ENCODE measurements at regions not wholly inside any gene's neighbourhood (a gene's known extent, or its start where the extent isn't known, plus 50 kb on each side); places are given as distances from the start of the nearest gene placed in this dataset.
A peak's percentile ranks its signal among the peaks of the same experiment; 100 is the strongest.

DNA sequence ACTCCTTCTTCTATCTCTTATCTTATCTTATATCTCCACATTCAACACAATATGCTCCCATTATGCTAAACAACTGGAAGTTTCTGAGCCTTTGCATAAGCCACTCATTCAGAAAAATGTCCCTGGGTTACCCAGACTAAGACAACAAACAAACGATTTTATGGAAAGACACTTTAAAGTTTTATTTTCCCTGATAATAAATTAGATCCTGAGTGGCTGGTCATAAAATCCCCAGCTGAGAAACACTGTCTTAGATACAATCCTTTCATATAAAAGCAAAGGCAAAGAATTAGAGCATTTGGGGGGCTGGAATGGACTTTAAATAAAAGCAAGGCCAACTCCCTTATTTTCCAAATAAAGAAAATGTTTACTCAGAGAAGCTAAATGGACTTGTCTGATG, 322.3 kb downstream of the GBE1 start:
- no peak for DNase-seq

GRCh38 chr3:81437683-81438082, 323.8 kb downstream of the GBE1 start:
- no peak for DNase-seq

- no peak for DNase-seq
Measured at GRCh38 chr3:81436182-81436581, 325.3 kb downstream of the GBE1 start.

GRCh38 chr3:81435050-81435449, 326.4 kb downstream of the GBE1 start:
- DNase-seq: no peak

- no peak for DNase-seq
Measured at GRCh38 chr3:81434161-81434560, 327.3 kb downstream of the GBE1 start.

GRCh38 chr3:81433675-81434074, 327.8 kb downstream of the GBE1 start:
- DNase-seq: no peak

- DNase-seq: no peak
Measured at GRCh38 chr3:81432456-81432855, 329.0 kb downstream of the GBE1 start.

- DNase-seq: no peak
Measured at GRCh38 chr3:81426826-81427577, 334.4 kb downstream of the GBE1 start.

DNA sequence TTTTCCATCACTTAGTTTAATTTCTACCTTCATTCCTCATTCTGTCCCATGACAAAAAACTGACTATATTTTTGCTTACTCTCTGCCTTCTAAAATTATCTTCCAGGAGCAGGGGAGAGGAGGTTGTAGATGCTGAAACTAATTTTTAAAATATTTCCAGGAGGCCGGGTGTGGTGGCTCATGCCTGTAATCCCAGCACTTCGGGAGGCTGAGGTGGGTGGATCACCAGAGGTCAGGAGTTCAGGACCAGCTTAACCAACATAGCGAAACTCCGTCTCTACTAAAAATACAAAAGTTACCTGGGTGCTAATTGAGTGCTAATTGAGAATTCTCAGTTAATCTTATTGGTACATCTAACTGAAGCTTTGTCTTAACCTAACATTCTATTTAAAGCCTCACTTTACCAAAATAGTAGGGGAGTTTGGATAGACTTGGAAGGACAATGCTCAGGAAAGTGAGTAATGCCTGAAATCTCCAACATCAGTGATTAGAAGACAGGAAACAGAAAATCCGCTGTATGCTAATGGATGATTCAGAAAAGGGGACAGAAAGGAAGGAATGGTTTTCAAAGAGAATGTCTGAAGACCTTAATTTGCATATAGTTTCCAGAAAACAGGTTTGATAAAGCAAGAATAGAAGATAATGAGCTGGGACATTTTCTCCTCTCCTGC, 336.1 kb downstream of the GBE1 start:
- no peak for DNase-seq

GRCh38 chr3:81419228-81419627, 342.2 kb downstream of the GBE1 start:
- DNase-seq: peak; percentile 50 to 73

- DNase-seq: no peak
Measured at GRCh38 chr3:81416812-81417211, 344.6 kb downstream of the GBE1 start.

GRCh38 chr3:81406318-81406717, 355.1 kb downstream of the GBE1 start:
- DNase-seq: no peak

- no peak for DNase-seq
Measured at GRCh38 chr3:81395739-81396513, 365.5 kb downstream of the GBE1 start.

DNA sequence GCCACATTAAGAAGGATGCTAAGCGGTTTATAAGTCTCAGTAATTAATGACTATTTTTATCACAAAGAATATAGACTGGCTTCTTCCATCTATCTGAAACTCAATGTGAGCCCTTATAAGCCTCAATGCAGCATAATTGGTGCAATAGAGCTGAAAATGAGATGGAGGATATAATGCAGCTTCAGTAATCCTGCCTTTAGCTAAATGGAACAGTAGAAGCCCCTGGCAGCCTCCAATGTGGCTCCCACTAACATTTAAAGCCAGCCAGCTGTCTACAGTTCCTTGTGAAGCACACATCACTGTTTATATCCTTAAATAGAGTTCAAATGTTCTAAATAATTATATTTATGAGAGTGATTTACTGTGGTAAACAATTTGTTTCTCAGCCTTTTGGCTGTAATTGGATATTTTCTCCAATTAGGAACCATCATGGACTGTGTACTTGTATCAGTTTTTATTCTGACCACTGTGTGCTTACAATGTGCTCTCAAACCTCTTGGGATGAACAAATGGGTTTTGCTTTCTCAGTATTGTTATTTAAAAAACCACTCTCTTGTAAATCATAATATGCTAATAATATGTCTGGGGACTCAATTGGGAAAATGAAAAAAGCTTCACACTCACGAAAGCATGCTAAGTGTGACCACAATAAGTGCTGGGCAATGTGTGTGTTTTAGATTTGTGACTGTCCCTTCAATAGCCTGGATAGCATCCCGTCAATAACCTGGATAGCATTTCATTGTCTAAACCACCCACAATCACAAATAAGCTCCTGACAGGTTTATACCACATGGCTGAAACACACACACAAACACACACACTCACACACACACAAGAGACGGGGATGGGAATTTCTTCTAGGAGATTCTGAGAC, 366.6 kb downstream of the GBE1 start:
- DNase-seq: no peak

GRCh38 chr3:81393251-81393650, 368.2 kb downstream of the GBE1 start:
- no peak for DNase-seq

DNA sequence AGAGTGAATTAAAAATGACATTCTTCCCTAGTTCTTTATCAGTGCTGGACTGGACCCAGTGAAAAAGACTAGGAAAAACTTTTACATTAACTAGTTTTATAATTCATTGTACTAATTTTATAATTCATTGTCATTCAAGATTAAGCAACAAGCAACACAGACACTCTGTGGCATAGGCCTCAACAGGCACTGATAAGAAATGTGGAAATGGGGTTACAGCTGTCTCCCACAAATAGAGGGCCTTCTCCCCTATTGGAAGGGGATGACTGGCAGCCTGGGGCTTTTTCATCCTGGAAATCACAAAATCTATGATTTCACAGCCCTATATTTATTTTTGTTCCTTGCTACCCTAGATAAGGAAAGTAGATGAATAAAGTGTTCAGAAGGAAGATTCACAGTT, 370.6 kb downstream of the GBE1 start:
- no peak for DNase-seq

- no peak for DNase-seq
Measured at GRCh38 chr3:81388191-81388590, 373.3 kb downstream of the GBE1 start.

- DNase-seq: no peak
Measured at GRCh38 chr3:81382470-81382869, 379.0 kb downstream of the GBE1 start.

DNA sequence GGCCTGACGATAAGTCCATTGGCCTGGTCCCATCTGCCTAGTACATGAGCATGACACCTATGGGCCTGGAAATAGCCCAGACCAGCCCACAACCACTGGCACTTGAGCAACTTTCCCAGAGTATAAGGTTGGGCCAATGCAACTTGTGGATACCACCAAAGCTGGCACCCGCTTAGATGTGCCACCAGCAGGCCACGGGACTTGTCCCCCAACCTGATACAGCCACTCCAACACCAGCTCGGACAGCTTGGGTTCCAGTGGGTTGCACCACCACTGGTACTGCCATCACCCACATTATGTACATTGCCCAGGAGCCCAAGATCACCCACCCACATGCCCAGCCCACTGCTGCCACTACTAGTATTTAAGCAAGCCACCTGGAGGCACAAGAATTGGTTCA, 381.2 kb downstream of the GBE1 start:
- DNase-seq: no peak

GRCh38 chr3:81378552-81379293, 382.7 kb downstream of the GBE1 start:
- DNase-seq: no peak

GRCh38 chr3:81375921-81376320, 385.5 kb downstream of the GBE1 start:
- DNase-seq: no peak

DNA sequence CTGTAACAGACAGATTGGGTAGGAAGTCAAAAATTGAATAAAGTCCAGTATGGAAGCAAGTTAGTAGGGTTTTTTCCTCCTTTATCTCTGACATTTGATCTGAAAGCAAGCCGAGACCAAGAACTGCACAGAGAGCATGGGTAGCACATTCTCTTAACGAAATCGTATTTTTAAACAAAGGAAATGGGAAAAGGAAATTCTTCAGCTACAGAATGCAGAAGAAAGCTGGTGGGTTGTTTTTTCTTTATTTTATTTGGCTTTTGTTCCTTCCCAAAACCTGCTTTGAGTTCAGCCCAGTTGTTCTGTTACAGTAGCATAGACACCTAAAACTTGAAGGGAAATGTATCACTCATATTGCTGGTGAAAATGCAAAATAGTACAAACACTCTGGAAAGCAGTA, 397.0 kb downstream of the GBE1 start:
- DNase-seq: no peak

Data from Kasumi-1 (cell line).